ENCODE measurements at regions not wholly inside any gene's neighbourhood (a gene's known extent, or its start where the extent isn't known, plus 50 kb on each side); places are given as distances from the start of the nearest gene placed in this dataset.

DNA sequence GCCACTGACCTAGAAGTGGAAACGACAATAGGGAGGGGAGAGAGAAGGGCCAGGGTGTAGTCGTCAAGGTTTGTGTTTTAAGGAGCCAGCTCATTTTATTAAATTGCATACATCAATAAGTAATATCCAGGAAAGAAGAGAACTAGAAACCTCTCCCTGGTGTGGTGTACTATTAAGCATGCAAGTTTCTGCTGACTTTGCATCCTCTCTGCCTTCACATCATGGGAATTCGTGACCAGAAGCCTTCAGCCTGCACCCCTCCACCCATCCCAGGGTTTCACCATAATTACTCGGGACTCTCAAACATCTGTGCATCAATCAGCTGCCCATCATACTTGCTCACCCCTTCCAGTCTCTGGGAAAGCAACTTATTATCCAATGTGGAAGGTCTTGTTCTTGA, 70.9 kb upstream of the UBE3A start:
- no peak overlapping the region for H3K27ac ChIP-seq (ENCODE audit: control insufficient read depth, insufficient read depth, low read length)
- H3K27me3 ChIP-seq (ENCODE audit: control insufficient read depth, extremely low read depth, insufficient read depth, low read length): no peaks in the 10 kb centered on the region
- H3K4me3 ChIP-seq (ENCODE audit: control insufficient read depth in 2 of 3, extremely low read depth in 1 of 3, insufficient read depth in 2 of 3, low read depth in 1 of 3, low read length in 3 of 3): no peak overlapping the region
- FAIRE-seq (no peak), DNase-seq (ENCODE audit: low read depth, low spot score) (no peak)
- H3K9me3 ChIP-seq (ENCODE audit: control insufficient read depth, low read depth, low read length): no peaks in the 10 kb centered on the region
- dilution Hi-C loops (cut with MboI; ENCODE audit: extremely low pct_ligation_motif_present, low sequenced_read_pairs): no loop called here
- no peak overlapping the region for H3K9ac ChIP-seq (ENCODE audit: control insufficient read depth, extremely low read depth, insufficient read depth, low read length)
- no peak for TF ChIP-seq EZH2 (IDR thresholded peaks at IDR 0.05; ENCODE audit: low read length)
- TF ChIP-seq, protein P1, sequence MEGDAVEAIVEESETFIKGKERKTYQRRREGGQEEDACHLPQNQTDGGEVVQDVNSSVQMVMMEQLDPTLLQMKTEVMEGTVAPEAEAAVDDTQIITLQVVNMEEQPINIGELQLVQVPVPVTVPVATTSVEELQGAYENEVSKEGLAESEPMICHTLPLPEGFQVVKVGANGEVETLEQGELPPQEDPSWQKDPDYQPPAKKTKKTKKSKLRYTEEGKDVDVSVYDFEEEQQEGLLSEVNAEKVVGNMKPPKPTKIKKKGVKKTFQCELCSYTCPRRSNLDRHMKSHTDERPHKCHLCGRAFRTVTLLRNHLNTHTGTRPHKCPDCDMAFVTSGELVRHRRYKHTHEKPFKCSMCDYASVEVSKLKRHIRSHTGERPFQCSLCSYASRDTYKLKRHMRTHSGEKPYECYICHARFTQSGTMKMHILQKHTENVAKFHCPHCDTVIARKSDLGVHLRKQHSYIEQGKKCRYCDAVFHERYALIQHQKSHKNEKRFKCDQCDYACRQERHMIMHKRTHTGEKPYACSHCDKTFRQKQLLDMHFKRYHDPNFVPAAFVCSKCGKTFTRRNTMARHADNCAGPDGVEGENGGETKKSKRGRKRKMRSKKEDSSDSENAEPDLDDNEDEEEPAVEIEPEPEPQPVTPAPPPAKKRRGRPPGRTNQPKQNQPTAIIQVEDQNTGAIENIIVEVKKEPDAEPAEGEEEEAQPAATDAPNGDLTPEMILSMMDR (optimal IDR thresholded peaks at IDR 0.05 in 1 of 3, IDR thresholded peaks at IDR 0.05 in 1 of 3, conservative IDR thresholded peaks at IDR 0.05 in 1 of 3; ENCODE audit: extremely low read depth in 1 of 3, insufficient read depth in 2 of 3, low read length in 3 of 3): no peak
- H3K36me3 ChIP-seq (ENCODE audit: control insufficient read depth in 2 of 2, extremely low read depth in 1 of 2, insufficient read depth in 2 of 2, low read length in 2 of 2): no peaks in the 10 kb centered on the region
- H3K79me2 ChIP-seq (ENCODE audit: control insufficient read depth, insufficient read depth, low read length): no peaks in the 10 kb centered on the region
- H2AFZ ChIP-seq (ENCODE audit: control insufficient read depth, low read length): no peak overlapping the region
- no peaks in the 10 kb centered on the region for H3K9me1 ChIP-seq (ENCODE audit: control insufficient read depth, extremely low read depth, insufficient read depth, low read length)
- no peaks in the 10 kb centered on the region for H3K4me1 ChIP-seq (ENCODE audit: control insufficient read depth, extremely low read depth, insufficient read depth, low read length)
- H4K20me1 ChIP-seq (ENCODE audit: control insufficient read depth, extremely low read depth, insufficient read depth, low read length): no peaks in the 10 kb centered on the region
- H3K4me2 ChIP-seq (ENCODE audit: control insufficient read depth, extremely low read depth, insufficient read depth, low read depth, low read length): no peak overlapping the region

DNA sequence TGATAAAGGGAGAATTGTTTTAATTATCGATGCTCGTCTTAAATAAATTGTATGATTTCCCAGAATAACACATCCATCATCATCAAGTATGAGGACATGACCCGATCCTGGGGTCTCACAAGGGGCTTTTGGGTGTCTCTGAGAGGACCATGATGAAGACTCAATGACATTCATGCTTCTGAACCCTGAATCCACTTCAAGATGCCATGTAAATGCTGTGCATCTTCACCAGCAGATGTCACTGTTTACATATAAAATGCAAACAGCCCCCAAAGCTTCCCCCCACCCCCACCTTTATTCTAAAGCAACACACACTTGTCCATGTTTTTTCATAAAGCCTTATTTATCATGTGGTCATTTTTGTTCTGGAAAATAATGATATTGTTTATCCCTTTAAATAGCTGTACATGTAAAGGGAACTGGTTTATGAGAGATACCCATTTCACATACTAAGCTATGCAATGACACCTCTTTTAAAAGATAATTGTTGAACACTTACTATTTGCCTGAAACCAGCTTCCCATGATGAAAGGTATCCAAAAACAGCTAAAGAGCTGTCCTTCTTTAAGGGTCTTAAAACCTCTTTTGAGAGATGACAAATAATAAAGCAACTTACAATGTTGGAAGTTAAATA, 69.7 kb upstream of the UBE3A start:
- H3K4me2 ChIP-seq (ENCODE audit: control insufficient read depth, extremely low read depth, insufficient read depth, low read depth, low read length): no peak overlapping the region
- H3K9me3 ChIP-seq (ENCODE audit: control insufficient read depth, low read depth, low read length): no peaks in the 10 kb centered on the region
- TF ChIP-seq, protein P1 (optimal IDR thresholded peaks at IDR 0.05 in 1 of 3, IDR thresholded peaks at IDR 0.05 in 1 of 3, conservative IDR thresholded peaks at IDR 0.05 in 1 of 3; ENCODE audit: extremely low read depth in 1 of 3, insufficient read depth in 2 of 3, low read length in 3 of 3): peak; percentile 29 to 55 (median 48)
- TF ChIP-seq EZH2 (IDR thresholded peaks at IDR 0.05; ENCODE audit: low read length): no peak
- H3K4me3 ChIP-seq (ENCODE audit: control insufficient read depth in 2 of 3, extremely low read depth in 1 of 3, insufficient read depth in 2 of 3, low read depth in 1 of 3, low read length in 3 of 3): no peak overlapping the region
- no peak overlapping the region for H3K27ac ChIP-seq (ENCODE audit: control insufficient read depth, insufficient read depth, low read length)
- no peaks in the 10 kb centered on the region for H3K4me1 ChIP-seq (ENCODE audit: control insufficient read depth, extremely low read depth, insufficient read depth, low read length)
- no peak overlapping the region for H3K9ac ChIP-seq (ENCODE audit: control insufficient read depth, extremely low read depth, insufficient read depth, low read length)
- no peaks in the 10 kb centered on the region for H3K79me2 ChIP-seq (ENCODE audit: control insufficient read depth, insufficient read depth, low read length)
- no peak overlapping the region for H2AFZ ChIP-seq (ENCODE audit: control insufficient read depth, low read length)
- FAIRE-seq (no peak), DNase-seq (ENCODE audit: low read depth, low spot score) (no peak)
- no peaks in the 10 kb centered on the region for H4K20me1 ChIP-seq (ENCODE audit: control insufficient read depth, extremely low read depth, insufficient read depth, low read length)
- no peaks in the 10 kb centered on the region for H3K36me3 ChIP-seq (ENCODE audit: control insufficient read depth in 2 of 2, extremely low read depth in 1 of 2, insufficient read depth in 2 of 2, low read length in 2 of 2)
- H3K27me3 ChIP-seq (ENCODE audit: control insufficient read depth, extremely low read depth, insufficient read depth, low read length): no peaks in the 10 kb centered on the region
- dilution Hi-C loops (cut with MboI; ENCODE audit: extremely low pct_ligation_motif_present, low sequenced_read_pairs): no loop called here
- H3K9me1 ChIP-seq (ENCODE audit: control insufficient read depth, extremely low read depth, insufficient read depth, low read length): no peaks in the 10 kb centered on the region

Data from keratinocyte (primary cell).